Stimulated activated naive B cell treated with anti-CD40 and anti-IgM and Interleukin-4, amounts not matched to agents 10 μg/mL and 1 μg/mL and 100 μg/mL, for 72 hours (primary cell): ENCODE measurements at regions not wholly inside any gene's neighbourhood (a gene's known extent, or its start where the extent isn't known, plus 50 kb on each side); places are given as distances from the start of the nearest gene placed in this dataset.
"Not testable (repeated sequence)": the region's sequence is repeated elsewhere in the genome, so short reads cannot be mapped to it uniquely, and the experiment has no call there.

ENCODE experiments used
- ATAC-seq, 2 donors: fragments of 150-1000 bp; cut with Tn5 transposase; replicated peaks; 2 replicates each; pipeline ENCODE4 v1.10.0; 2021; ENCODE audit warnings: moderate library complexity in 1 of 2
- DNase-seq: peaks from one replicate; pipeline ENCODE4 v3.0.0; 2021
- H3K27ac Mint-ChIP-seq: one replicate; pipeline ENCODE4 v1.8.0; 2022; ENCODE audit warnings: mild to moderate bottlenecking, mixed read lengths
- H3K27me3 Mint-ChIP-seq, 2 donors: one replicate each; pipeline ENCODE4 v1.8.0; 2022; ENCODE audit warnings: mixed read lengths in 2 of 2
- H3K36me3 Mint-ChIP-seq, 2 donors: one replicate each; pipeline ENCODE4 v1.8.0; 2022; ENCODE audit warnings: mixed read lengths in 2 of 2, mild to moderate bottlenecking in 1 of 2
- H3K4me1 Mint-ChIP-seq, 2 donors: one replicate each; pipeline ENCODE4 v1.8.0; 2022; ENCODE audit warnings: mixed read lengths in 2 of 2, mild to moderate bottlenecking in 1 of 2
- H3K4me3 Mint-ChIP-seq, 2 donors: one replicate each; pipeline ENCODE4 v1.8.0; 2022; ENCODE audit warnings: mild to moderate bottlenecking in 2 of 2, mixed read lengths in 2 of 2, moderate library complexity in 1 of 2
- H3K9me3 Mint-ChIP-seq, 2 donors: one replicate each; pipeline ENCODE4 v1.8.0; 2022; ENCODE audit warnings: mixed read lengths in 2 of 2, mild to moderate bottlenecking in 1 of 2

- H3K27me3 Mint-ChIP-seq: no peaks in the 10 kb centered on the region
- no peaks in the 10 kb centered on the region for H3K36me3 Mint-ChIP-seq
- peaks cover 20 to 23% of the 10 kb centered on the region in 2 donors for H3K9me3 Mint-ChIP-seq
- H3K4me3 Mint-ChIP-seq: no peak overlapping the region
- no peak overlapping the region for H3K27ac Mint-ChIP-seq
- DNase-seq (no peak), ATAC-seq (no peak)
- no peaks in the 10 kb centered on the region for H3K4me1 Mint-ChIP-seq
These were observed 67.7 kb upstream of the IRAK1BP1 start for GRCh38 chr6:78799682-78800081.

GRCh38 chr6:78806792-78807191, 60.6 kb upstream of the IRAK1BP1 start:
- not testable (repeated sequence) for H3K4me3 Mint-ChIP-seq, DNase-seq, H3K27ac Mint-ChIP-seq, H3K4me1 Mint-ChIP-seq, H3K9me3 Mint-ChIP-seq, ATAC-seq, H3K36me3 Mint-ChIP-seq
- peaks cover 4 to 12% of the 10 kb centered on the region in 2 donors for H3K27me3 Mint-ChIP-seq

GRCh38 chr6:78807655-78808355, 59.5 kb upstream of the IRAK1BP1 start:
- ATAC-seq, H3K4me3 Mint-ChIP-seq, H3K9me3 Mint-ChIP-seq, H3K36me3 Mint-ChIP-seq, H3K4me1 Mint-ChIP-seq, DNase-seq, H3K27ac Mint-ChIP-seq: not testable (repeated sequence)
- H3K27me3 Mint-ChIP-seq: peaks cover 4 to 12% of the 10 kb centered on the region in 2 donors

GRCh38 chr6:78808356-78808891, 58.9 kb upstream of the IRAK1BP1 start:
- H3K4me3 Mint-ChIP-seq: no peak overlapping the region
- no peak for ATAC-seq

GRCh38 chr6:78808933-78809332, 58.4 kb upstream of the IRAK1BP1 start:
- Mint-ChIP-seq H3K9me3 (peaks cover 2 to 5% of the 10 kb centered on the region in 2 donors), H3K27ac (no peak overlapping the region), H3K27me3 (peaks cover 4 to 16% of the 10 kb centered on the region in 2 donors), H3K4me1 (no peaks in the 10 kb centered on the region), H3K36me3 (no peaks in the 10 kb centered on the region), H3K4me3 (no peak overlapping the region)
- ATAC-seq (no peak), DNase-seq (no peak)

More at GRCh38 chr6:78808356-78808891, 58.9 kb upstream of the IRAK1BP1 start:
- Mint-ChIP-seq H3K9me3 (peaks cover 2 to 5% of the 10 kb centered on the region in 2 donors), H3K27ac (no peak overlapping the region), H3K36me3 (no peaks in the 10 kb centered on the region), H3K27me3 (peaks cover 4 to 16% of the 10 kb centered on the region in 2 donors), H3K4me1 (no peaks in the 10 kb centered on the region)
- no peak for DNase-seq

- H3K9me3 Mint-ChIP-seq: peaks cover 2 to 5% of the 10 kb centered on the region in 2 donors
- no peak overlapping the region for H3K4me3 Mint-ChIP-seq
- no peak overlapping the region for H3K27ac Mint-ChIP-seq
- peaks cover 4 to 16% of the 10 kb centered on the region in 2 donors for H3K27me3 Mint-ChIP-seq
- ATAC-seq (no peak), DNase-seq (no peak)
- no peaks in the 10 kb centered on the region for H3K4me1 Mint-ChIP-seq
- H3K36me3 Mint-ChIP-seq: no peaks in the 10 kb centered on the region
These were observed 57.2 kb upstream of the IRAK1BP1 start for GRCh38 chr6:78810146-78810545.

- Mint-ChIP-seq H3K4me3 (no peak overlapping the region), H3K36me3 (no peaks in the 10 kb centered on the region), H3K27ac (no peak overlapping the region), H3K9me3 (peaks cover 2 to 5% of the 10 kb centered on the region in 2 donors), H3K27me3 (peaks cover 4 to 16% of the 10 kb centered on the region in 2 donors), H3K4me1 (no peaks in the 10 kb centered on the region)
- ATAC-seq (no peak), DNase-seq (no peak)
These were observed 56.7 kb upstream of the IRAK1BP1 start for GRCh38 chr6:78810698-78811097.
